ENCODE measurements at regions not wholly inside any gene's neighbourhood (a gene's known extent, or its start where the extent isn't known, plus 50 kb on each side); places are given as distances from the start of the nearest gene placed in this dataset.

DNA sequence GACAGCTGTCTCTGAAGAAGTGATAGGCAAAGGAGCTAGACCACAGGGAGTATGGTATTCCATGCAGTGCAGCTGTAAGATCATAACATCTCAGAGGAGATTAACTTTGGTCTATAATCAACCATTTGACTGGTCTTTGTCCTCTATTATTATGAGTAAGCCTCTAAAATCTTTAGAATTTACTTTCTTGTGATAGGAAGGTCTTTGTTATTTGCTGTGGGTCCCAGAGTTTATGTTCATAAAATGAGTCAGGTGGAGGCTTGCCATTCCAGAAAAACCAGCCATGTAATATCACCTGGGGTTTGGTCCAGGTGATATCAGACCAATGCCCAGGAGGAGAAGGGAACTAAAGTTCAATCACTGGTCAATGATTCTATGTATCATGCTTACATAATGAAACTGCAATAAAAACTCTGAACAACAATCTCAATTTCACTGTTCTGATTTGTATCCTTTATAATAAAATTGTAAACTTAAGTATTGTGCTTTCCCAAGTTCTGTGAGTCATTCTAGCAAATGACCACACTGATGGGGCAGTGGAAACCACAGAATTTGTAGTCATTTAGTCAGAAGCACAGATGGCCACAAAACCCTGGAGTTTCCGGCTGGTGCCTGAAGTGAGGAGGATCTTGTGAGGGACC lies 239.6 kb upstream of the TRAM1L1 start:
- DNase-seq, result no peak
- Histone ChIP-seq H3K9me3 (no peaks in the 10 kb centered on the region), H4K20me1 (ENCODE audit: insufficient read depth) (no peaks in the 10 kb centered on the region), H3K9me2 (no peaks in the 10 kb centered on the region), H3F3A (replicated peaks; ENCODE audit: insufficient read depth) (peaks cover 8% of the 10 kb centered on the region), H2AFZ (ENCODE audit: low read depth) (no peak overlapping the region), H3K9ac (no peak overlapping the region), H3K27me3 (ENCODE audit: insufficient read depth) (no peaks in the 10 kb centered on the region), H3K4me3 (ENCODE audit: low read depth in 2 of 2, low read length in 1 of 2) (no peak overlapping the region), H3K27ac (ENCODE audit: low read depth in 2 of 2, low read length in 1 of 2) (peak overlapping the region in 1 of 2 experiments; percentile 35; a peak in 1 of 4 replicates), H3K36me3 (replicated peaks in 1 of 2; ENCODE audit: control insufficient read depth in 1 of 2, insufficient read depth in 2 of 2, low read length in 1 of 2) (no peaks in the 10 kb centered on the region), H3K4me2 (no peak overlapping the region; the same call in 1 of the 2 replicates), H3K4me1 (ENCODE audit: control insufficient read depth in 1 of 2, insufficient read depth in 2 of 2, low read depth in 1 of 2, low read length in 1 of 2) (no peaks in the 10 kb centered on the region), H3K79me2 (ENCODE audit: insufficient read depth) (no peaks in the 10 kb centered on the region)
- 29% methylated on average over 1 of the region's 1 CpG for WGBS (ENCODE audit: low lambda C conversion rate)
- CTCF ChIA-PET, result no interaction called here
- peak; percentile 56 for TF ChIP-seq TCF12 (IDR thresholded peaks at IDR 0.05)
- TF ChIP-seq FOXM1 (IDR thresholded peaks at IDR 0.05; ENCODE audit: low read depth), result no peak
- TF ChIP-seq SIN3A (IDR thresholded peaks at IDR 0.05; ENCODE audit: borderline replicate concordance, low read depth, low read length), result no peak
- TF ChIP-seq POLR2AphosphoS5 (IDR thresholded peaks at IDR 0.05; ENCODE audit: low read depth, low read length), result no peak
- TF ChIP-seq GABPA (IDR thresholded peaks at IDR 0.05; ENCODE audit: low read depth), result no peak
- TF ChIP-seq FOSL2 (IDR thresholded peaks at IDR 0.05; ENCODE audit: borderline replicate concordance, low read depth), result peak; percentile 38; the same call in 1 of the 2 replicates
- TF ChIP-seq EP300 (IDR thresholded peaks at IDR 0.05; ENCODE audit: borderline replicate concordance in 1 of 2, low read depth in 1 of 2, low read length in 1 of 2), result peak in 1 of 2 experiments; percentile 26; a peak in 1 of 4 replicates
- TF ChIP-seq JUND (IDR thresholded peaks at IDR 0.05), result no peak; the same call in 1 of the 2 replicates
- TF ChIP-seq MEF2A (IDR thresholded peaks at IDR 0.05; ENCODE audit: borderline replicate concordance, low read depth), result no peak
- POLR2A ChIA-PET, result no interaction called here

DNA sequence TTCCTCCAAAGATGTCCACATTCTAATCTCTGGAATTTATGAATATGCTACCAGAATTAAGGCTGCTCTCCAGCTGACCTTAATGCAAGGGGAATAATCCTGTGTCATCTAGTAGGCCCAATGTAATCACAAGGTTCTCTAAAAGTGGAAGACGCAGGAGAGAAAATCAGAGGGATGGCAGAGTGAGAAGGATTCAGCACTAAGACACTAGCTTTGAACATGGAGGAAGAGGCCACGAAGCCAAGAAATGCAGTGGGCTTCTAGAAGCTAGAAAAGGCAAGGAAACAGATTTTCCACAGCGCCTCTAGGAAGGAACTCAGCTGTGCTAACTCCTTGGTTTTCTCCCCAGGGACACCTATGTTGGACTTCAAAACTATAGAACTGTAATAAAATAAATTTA lies 240.7 kb upstream of the TRAM1L1 start:
- TF ChIP-seq MEF2A (IDR thresholded peaks at IDR 0.05; ENCODE audit: borderline replicate concordance, low read depth) (no peak), TEAD4 (IDR thresholded peaks at IDR 0.05; ENCODE audit: borderline replicate concordance, insufficient read depth) (no peak), RFX5 (IDR thresholded peaks at IDR 0.05; ENCODE audit: low read length) (no peak), FOXM1 (IDR thresholded peaks at IDR 0.05; ENCODE audit: low read depth) (no peak)
- no peak overlapping the region for H2AFZ ChIP-seq (ENCODE audit: low read depth)
- H3K27me3 ChIP-seq (ENCODE audit: insufficient read depth), result no peaks in the 10 kb centered on the region
- no peak for DNase-seq
- no peaks in the 10 kb centered on the region for H3K36me3 ChIP-seq (replicated peaks in 1 of 2; ENCODE audit: control insufficient read depth in 1 of 2, insufficient read depth in 2 of 2, low read length in 1 of 2)
- no peaks in the 10 kb centered on the region for H4K20me1 ChIP-seq (ENCODE audit: insufficient read depth)
- no peaks in the 10 kb centered on the region for H3K9me3 ChIP-seq
- peaks cover 8% of the 10 kb centered on the region for H3F3A ChIP-seq (replicated peaks; ENCODE audit: insufficient read depth)
- no peak overlapping the region for H3K4me2 ChIP-seq
- no peaks in the 10 kb centered on the region for H3K4me1 ChIP-seq (ENCODE audit: control insufficient read depth in 1 of 2, insufficient read depth in 2 of 2, low read depth in 1 of 2, low read length in 1 of 2)
- POLR2A ChIA-PET, result no interaction called here
- H3K79me2 ChIP-seq (ENCODE audit: insufficient read depth), result no peaks in the 10 kb centered on the region
- H3K9ac ChIP-seq, result no peak overlapping the region
- CTCF ChIA-PET, result no interaction called here
- no peaks in the 10 kb centered on the region for H3K9me2 ChIP-seq
- 63% methylated on average over 3 of the region's 3 CpGs for WGBS (ENCODE audit: low lambda C conversion rate)
- H3K4me3 ChIP-seq (ENCODE audit: low read depth in 2 of 2, low read length in 1 of 2), result no peak overlapping the region
- H3K27ac ChIP-seq (ENCODE audit: low read depth in 2 of 2, low read length in 1 of 2), result no peak overlapping the region

DNA sequence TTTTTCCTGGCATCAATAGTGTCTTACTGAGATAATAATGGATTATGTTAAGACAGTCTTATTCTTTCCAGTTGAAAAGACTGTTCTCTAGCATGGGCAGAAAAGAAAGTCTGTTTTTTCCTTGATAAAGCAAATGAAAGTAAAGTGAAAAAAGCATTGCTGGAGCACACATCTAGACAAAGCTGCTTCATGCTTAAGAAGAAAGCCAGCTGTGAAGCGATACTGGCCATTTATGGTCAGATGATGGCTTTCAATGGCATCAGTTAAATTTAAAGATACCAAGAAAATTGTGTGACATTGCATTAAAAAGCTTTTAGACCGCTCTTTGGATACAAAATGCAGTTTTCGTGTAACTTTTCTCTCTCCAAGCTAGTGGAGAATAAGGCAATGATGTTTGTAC lies 242.1 kb upstream of the TRAM1L1 start:
- ChIA-PET CTCF (no interaction called here), POLR2A (no interaction called here)
- Histone ChIP-seq H3K9me2 (no peaks in the 10 kb centered on the region), H3K79me2 (ENCODE audit: insufficient read depth) (no peaks in the 10 kb centered on the region), H3K4me2 (no peak overlapping the region), H3K9ac (no peak overlapping the region), H3K4me3 (ENCODE audit: low read depth in 2 of 2, low read length in 1 of 2) (no peak overlapping the region), H2AFZ (ENCODE audit: low read depth) (no peak overlapping the region), H3K36me3 (replicated peaks in 1 of 2; ENCODE audit: control insufficient read depth in 1 of 2, insufficient read depth in 2 of 2, low read length in 1 of 2) (no peaks in the 10 kb centered on the region), H3K4me1 (ENCODE audit: control insufficient read depth in 1 of 2, insufficient read depth in 2 of 2, low read depth in 1 of 2, low read length in 1 of 2) (no peaks in the 10 kb centered on the region), H3K9me3 (no peaks in the 10 kb centered on the region), H3K27ac (ENCODE audit: low read depth in 2 of 2, low read length in 1 of 2) (no peak overlapping the region), H4K20me1 (ENCODE audit: insufficient read depth) (no peaks in the 10 kb centered on the region), H3F3A (replicated peaks; ENCODE audit: insufficient read depth) (peaks cover 8% of the 10 kb centered on the region), H3K27me3 (ENCODE audit: insufficient read depth) (no peaks in the 10 kb centered on the region)
- DNase-seq, result no peak
- whole genome bisulfite sequencing (ENCODE audit: low lambda C conversion rate), result 67% methylated on average over 3 of the region's 3 CpGs
- no peak for TF ChIP-seq RXRA (IDR thresholded peaks at IDR 0.05; ENCODE audit: borderline replicate concordance, low read depth)
- no peak for TF ChIP-seq EZH2phosphoT487 (IDR thresholded peaks at IDR 0.05; ENCODE audit: borderline replicate concordance, low read depth)
- no peak for TF ChIP-seq TAF1 (IDR thresholded peaks at IDR 0.05; ENCODE audit: borderline replicate concordance, low read depth, low read length)
- TF ChIP-seq, protein P1, sequence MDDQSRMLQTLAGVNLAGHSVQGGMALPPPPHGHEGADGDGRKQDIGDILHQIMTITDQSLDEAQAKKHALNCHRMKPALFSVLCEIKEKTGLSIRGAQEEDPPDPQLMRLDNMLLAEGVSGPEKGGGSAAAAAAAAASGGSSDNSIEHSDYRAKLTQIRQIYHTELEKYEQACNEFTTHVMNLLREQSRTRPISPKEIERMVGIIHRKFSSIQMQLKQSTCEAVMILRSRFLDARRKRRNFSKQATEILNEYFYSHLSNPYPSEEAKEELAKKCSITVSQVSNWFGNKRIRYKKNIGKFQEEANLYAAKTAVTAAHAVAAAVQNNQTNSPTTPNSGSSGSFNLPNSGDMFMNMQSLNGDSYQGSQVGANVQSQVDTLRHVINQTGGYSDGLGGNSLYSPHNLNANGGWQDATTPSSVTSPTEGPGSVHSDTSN (IDR thresholded peaks at IDR 0.05), result no peak
- TF ChIP-seq, protein P2, sequence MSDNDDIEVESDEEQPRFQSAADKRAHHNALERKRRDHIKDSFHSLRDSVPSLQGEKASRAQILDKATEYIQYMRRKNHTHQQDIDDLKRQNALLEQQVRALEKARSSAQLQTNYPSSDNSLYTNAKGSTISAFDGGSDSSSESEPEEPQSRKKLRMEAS (IDR thresholded peaks at IDR 0.05; ENCODE audit: low read depth), result no peak
- no peak for TF ChIP-seq FOXM1 (IDR thresholded peaks at IDR 0.05; ENCODE audit: low read depth)
- TF ChIP-seq, protein P3, sequence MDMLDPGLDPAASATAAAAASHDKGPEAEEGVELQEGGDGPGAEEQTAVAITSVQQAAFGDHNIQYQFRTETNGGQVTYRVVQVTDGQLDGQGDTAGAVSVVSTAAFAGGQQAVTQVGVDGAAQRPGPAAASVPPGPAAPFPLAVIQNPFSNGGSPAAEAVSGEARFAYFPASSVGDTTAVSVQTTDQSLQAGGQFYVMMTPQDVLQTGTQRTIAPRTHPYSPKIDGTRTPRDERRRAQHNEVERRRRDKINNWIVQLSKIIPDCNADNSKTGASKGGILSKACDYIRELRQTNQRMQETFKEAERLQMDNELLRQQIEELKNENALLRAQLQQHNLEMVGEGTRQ (IDR thresholded peaks at IDR 0.05; ENCODE audit: borderline replicate concordance, low read depth, low read length), result no peak
- TF ChIP-seq ELF1 (IDR thresholded peaks at IDR 0.05), result no peak

All from SK-N-SH (cell line).